PC-9 (cell line): ENCODE measurements at regions not wholly inside any gene's neighbourhood (a gene's known extent, or its start where the extent isn't known, plus 50 kb on each side); places are given as distances from the start of the nearest gene placed in this dataset.

ENCODE experiments used
- BruUV-seq: library from RNA; stranded (reverse); fragments of 400-500 nt; replicated peaks from 2 replicates; lab custom pipeline; 2021; lab: Mats Ljungman, UMichigan
- CTCF ChIA-PET: fragments of 300-600 bp; sonication (Branson Sonifier 250); formaldehyde crosslinking; loops from one replicate; lab custom pipeline; 2022; ENCODE audit warnings: antibody characterized with exemption; lab: Charles Lee
- POLR2A ChIA-PET: fragments of 300-600 bp; sonication (Branson Sonifier 250); formaldehyde crosslinking; loops from one replicate; lab custom pipeline; 2022; ENCODE audit warnings: antibody characterized with exemption; ENCODE audit not compliant: unreplicated experiment; lab: Charles Lee
- DNase-seq, 2 experiments: peaks; one replicate each; pipeline versions ENCODE4 v3.0.0 to v3.0.0-alpha.2; 2015 to 2022; ENCODE audit warnings: mixed read lengths in 1 of 2
- H2AFZ ChIP-seq: fragments of 200-600 bp; sonication (generic); 2 replicates; pipeline ENCODE4 v1.8.1; 2017; ENCODE audit warnings: antibody characterized with exemption
- H3F3A ChIP-seq: fragments of 200-600 bp; sonication (generic); 2 replicates; pipeline ENCODE4 v1.8.1; 2017; ENCODE audit warnings: antibody characterized with exemption, mild to moderate bottlenecking, low read depth; ENCODE audit not compliant: insufficient read depth
- H3K27ac ChIP-seq: fragments of 200-600 bp; sonication (generic); 2 replicates; pipeline ENCODE4 v1.6.1; 2016; ENCODE audit warnings: mixed run types
- H3K27me3 ChIP-seq: fragments of 200-600 bp; sonication (generic); 2 replicates; pipeline ENCODE4 v1.6.1; 2016; ENCODE audit warnings: low read depth, mixed run types; ENCODE audit not compliant: insufficient read depth
- H3K36me3 ChIP-seq: fragments of 200-600 bp; sonication (generic); 2 replicates; pipeline ENCODE4 v1.6.1; 2016; ENCODE audit warnings: low read depth, mixed run types
- H3K4me1 ChIP-seq: fragments of 200-600 bp; sonication (generic); replicated peaks from 2 replicates; pipeline ENCODE4 v1.6.1; 2016; ENCODE audit warnings: mixed run types; ENCODE audit not compliant: insufficient read depth
- H3K4me2 ChIP-seq: fragments of 200-600 bp; sonication (generic); 2 replicates; pipeline ENCODE4 v1.6.1; 2017; ENCODE audit warnings: mixed run types
- H3K4me3 ChIP-seq: fragments of 200-600 bp; sonication (generic); 2 replicates; pipeline ENCODE4 v1.6.1; 2016; ENCODE audit warnings: mixed run types
- H3K79me2 ChIP-seq: fragments of 200-600 bp; sonication (generic); 2 replicates; pipeline ENCODE4 v1.6.1; 2017; ENCODE audit warnings: low read depth, mixed run types
- H3K9me2 ChIP-seq: fragments of 200-600 bp; sonication (generic); 2 replicates; pipeline ENCODE4 v1.8.1; 2017; ENCODE audit warnings: mild to moderate bottlenecking; ENCODE audit not compliant: insufficient read depth
- H3K9me3 ChIP-seq: fragments of 200-600 bp; sonication (generic); 2 replicates; pipeline ENCODE4 v1.8.1; 2016; ENCODE audit warnings: low read depth; ENCODE audit not compliant: insufficient read depth
- H4K20me1 ChIP-seq: fragments of 200-600 bp; sonication (generic); 2 replicates; pipeline ENCODE4 v1.8.1; 2017; ENCODE audit not compliant: insufficient read depth
- EZH2 ChIP-seq: fragments of 200-600 bp; sonication (generic); IDR thresholded peaks from 2 replicates; pipeline ENCODE4 v1.8.0; 2017; ENCODE audit warnings: antibody characterized with exemption, low read depth
- intact Hi-C: fragments of 100-400 bp; cut with micrococcal nuclease; formaldehyde crosslinking; loops from one replicate; pipeline ENCODE4 v1.10.0; 2022; ENCODE audit not compliant: unreplicated experiment
- TF ChIP-seq, protein P1 (sequence below): fragments of 200-600 bp; sonication (generic); conservative IDR thresholded peaks from 2 replicates; pipeline ENCODE4 v1.6.1; 2017; ENCODE audit warnings: mixed run types, antibody characterized with exemption, mild to moderate bottlenecking, moderate library complexity

DNA sequence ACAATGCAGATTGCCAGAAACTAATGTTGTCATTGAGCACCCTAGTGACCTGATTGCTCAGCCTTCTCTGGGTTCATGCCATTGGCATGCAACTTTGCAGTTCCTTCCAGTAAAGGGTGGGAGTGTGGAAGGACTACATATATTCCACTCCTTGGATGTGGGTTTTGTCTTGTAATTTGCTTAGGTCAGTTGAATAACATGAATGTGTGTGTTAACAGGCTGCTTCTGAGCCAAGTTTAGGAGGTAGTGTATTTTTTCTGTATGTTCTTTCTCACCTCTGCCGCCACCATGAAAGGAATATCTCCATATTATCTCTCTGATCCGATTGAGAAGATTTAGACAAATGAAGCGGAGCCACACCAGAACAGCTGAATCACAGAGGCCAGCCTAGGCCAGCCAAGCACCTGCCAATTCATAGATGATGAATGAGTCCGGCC lies 1929.6 kb upstream of the CDH6 start:
- Histone ChIP-seq H3K27me3 (no peaks in the 10 kb centered on the region), H3K4me1 (peaks cover 16% of the 10 kb centered on the region), H3K4me3 (no peak overlapping the region), H4K20me1 (no peaks in the 10 kb centered on the region), H3K36me3 (no peaks in the 10 kb centered on the region), H3K4me2 (no peak overlapping the region), H3K79me2 (no peaks in the 10 kb centered on the region), H3K9me3 (no peaks in the 10 kb centered on the region), H2AFZ (no peak overlapping the region), H3K9me2 (no peaks in the 10 kb centered on the region), H3K27ac (no peak overlapping the region), H3F3A (no peaks in the 10 kb centered on the region)
- POLR2A ChIA-PET: no interaction called here
- TF ChIP-seq, protein P1, sequence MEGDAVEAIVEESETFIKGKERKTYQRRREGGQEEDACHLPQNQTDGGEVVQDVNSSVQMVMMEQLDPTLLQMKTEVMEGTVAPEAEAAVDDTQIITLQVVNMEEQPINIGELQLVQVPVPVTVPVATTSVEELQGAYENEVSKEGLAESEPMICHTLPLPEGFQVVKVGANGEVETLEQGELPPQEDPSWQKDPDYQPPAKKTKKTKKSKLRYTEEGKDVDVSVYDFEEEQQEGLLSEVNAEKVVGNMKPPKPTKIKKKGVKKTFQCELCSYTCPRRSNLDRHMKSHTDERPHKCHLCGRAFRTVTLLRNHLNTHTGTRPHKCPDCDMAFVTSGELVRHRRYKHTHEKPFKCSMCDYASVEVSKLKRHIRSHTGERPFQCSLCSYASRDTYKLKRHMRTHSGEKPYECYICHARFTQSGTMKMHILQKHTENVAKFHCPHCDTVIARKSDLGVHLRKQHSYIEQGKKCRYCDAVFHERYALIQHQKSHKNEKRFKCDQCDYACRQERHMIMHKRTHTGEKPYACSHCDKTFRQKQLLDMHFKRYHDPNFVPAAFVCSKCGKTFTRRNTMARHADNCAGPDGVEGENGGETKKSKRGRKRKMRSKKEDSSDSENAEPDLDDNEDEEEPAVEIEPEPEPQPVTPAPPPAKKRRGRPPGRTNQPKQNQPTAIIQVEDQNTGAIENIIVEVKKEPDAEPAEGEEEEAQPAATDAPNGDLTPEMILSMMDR: no peak
- no peak for TF ChIP-seq EZH2
- intact Hi-C loops: no loop called here
- BruUV-seq: no TSS peak
- no peak for DNase-seq
- CTCF ChIA-PET: no interaction called here

- H3K4me3 ChIP-seq: 0 out of 2 replicates have a peak overlapping the region, but pooled peaks have one; percentile 14
- no TSS peak for BruUV-seq
- CTCF ChIA-PET: no interaction called here
Measured at GRCh38 chr5:29262339-29263123, 1931.0 kb upstream of the CDH6 start.

GRCh38 chr5:29261213-29261612 lies 1932.3 kb upstream of the CDH6 start:
- no TSS peak for BruUV-seq
- Histone ChIP-seq H3K79me2 (no peaks in the 10 kb centered on the region), H3K27me3 (no peaks in the 10 kb centered on the region), H4K20me1 (no peaks in the 10 kb centered on the region), H3K4me3 (no peak overlapping the region), H3F3A (no peaks in the 10 kb centered on the region), H2AFZ (no peak overlapping the region), H3K9me2 (no peaks in the 10 kb centered on the region), H3K27ac (no peak overlapping the region), H3K36me3 (no peaks in the 10 kb centered on the region), H3K4me1 (peaks cover 16% of the 10 kb centered on the region), H3K4me2 (no peak overlapping the region), H3K9me3 (no peaks in the 10 kb centered on the region)
- ChIA-PET POLR2A (interaction anchor here (0.6 kb wide), 1 partner anchor 13 kb away, joined by 3 read pairs; no protein-coding TSS in a partner anchor), CTCF (no interaction called here)
- TF ChIP-seq, protein P1: no peak
- TF ChIP-seq EZH2: no peak
- intact Hi-C loops: no loop called here
- DNase-seq: no peak

More at GRCh38 chr5:29262339-29263123, 1931.0 kb upstream of the CDH6 start:
- H4K20me1 ChIP-seq: no peaks in the 10 kb centered on the region
- no peaks in the 10 kb centered on the region for H3K9me2 ChIP-seq
- TF ChIP-seq EZH2: no peak
- TF ChIP-seq, protein P1: no peak
- no peaks in the 10 kb centered on the region for H3K9me3 ChIP-seq
- DNase-seq: peak in 1 of 2 experiments; percentile 68
- peak overlapping the region; percentile 28 for H2AFZ ChIP-seq
- peak overlapping the region; percentile 58 for H3K27ac ChIP-seq
- no peaks in the 10 kb centered on the region for H3F3A ChIP-seq
- H3K4me1 ChIP-seq: peaks cover 16% of the 10 kb centered on the region
- H3K27me3 ChIP-seq: no peaks in the 10 kb centered on the region
- H3K36me3 ChIP-seq: no peaks in the 10 kb centered on the region
- POLR2A ChIA-PET: interaction anchor here (0.6 kb wide), 2 partner anchors 15 to 29 kb away, joined by 3 to 4 read pairs; no protein-coding TSS in a partner anchor
- H3K4me2 ChIP-seq: peak overlapping the region; percentile 46
- no peaks in the 10 kb centered on the region for H3K79me2 ChIP-seq
- intact Hi-C loops: no loop called here
